HepG2 (cell line): ENCODE measurements at regions not wholly inside any gene's neighbourhood (a gene's known extent, or its start where the extent isn't known, plus 50 kb on each side); places are given as distances from the start of the nearest gene placed in this dataset.

ENCODE experiments used
- ATAC-seq: fragments of 200-7000 bp; cut with Tn5 transposase; 3 replicates; pipeline ENCODE4 v1.9.1; 2020; ENCODE audit warnings: mild to moderate bottlenecking, moderate library complexity
- BruUV-seq: library from RNA; stranded (reverse); fragments of 400-500 nt; replicated peaks from 2 replicates; lab custom pipeline; 2021; lab: Mats Ljungman, UMichigan
- CTCF ChIA-PET: fragments of 300-600 bp; formaldehyde crosslinking; extraction: SDS; loops from one replicate; lab custom pipeline; 2021; ENCODE audit warnings: low total read pairs, inconsistent platforms, low intra/inter-chr PET ratio; lab: Yijun Ruan, JAX
- POLR2A ChIA-PET: fragments of 350-600 bp; sonication (Branson Sonifier 250); formaldehyde crosslinking; loops from one replicate; lab custom pipeline; 2020; ENCODE audit warnings: antibody characterized with exemption, inconsistent platforms; lab: Yijun Ruan, JAX
- DNase-seq: peaks from one replicate; pipeline ENCODE4 v3.0.0-alpha.2; 2015; ENCODE audit warnings: low spot score
- FAIRE-seq: peaks from 3 replicates; lab custom pipeline; 2011; peaks lifted over from hg19 to GRCh38; lab: Jason Lieb, UNC
- H2AFZ ChIP-seq: one replicate; pipeline ENCODE4 v1.6.1; 2011; ENCODE audit warnings: low read length, inconsistent platforms
- H3K27ac ChIP-seq: fragments of 300-600 bp; 3 replicates; pipeline ENCODE4 v1.8.0; 2011; ENCODE audit warnings: mixed run types, mild to moderate bottlenecking, mixed read lengths, low read length, inconsistent platforms; ENCODE audit not compliant: insufficient read depth; ENCODE audit errors: extremely low read length
- H3K27me3 ChIP-seq, 2 experiments: fragments of 200-600 bp in 1 of 2; 2 replicates in 1 of 2; 3 replicates in 1 of 2; pipeline versions ENCODE4 v1.6.0 to v1.8.0; 2011; ENCODE audit warnings: low read length in 2 of 2, mild to moderate bottlenecking in 2 of 2, moderate library complexity in 2 of 2, inconsistent platforms in 1 of 2; ENCODE audit not compliant: insufficient read depth in 2 of 2, control insufficient read depth in 1 of 2
- H3K36me3 ChIP-seq, 2 experiments: fragments of 200-600 bp in 1 of 2; replicated peaks in 1 of 2; 2 replicates in 1 of 2; 3 replicates in 1 of 2; pipeline versions ENCODE4 v1.5.1 to v1.8.0; 2011; ENCODE audit warnings: low read length in 2 of 2, inconsistent platforms in 1 of 2; ENCODE audit not compliant: insufficient read depth in 2 of 2, control insufficient read depth in 1 of 2
- H3K4me1 ChIP-seq: 2 replicates; pipeline ENCODE4 v1.5.1; 2012; ENCODE audit warnings: low read length, inconsistent platforms; ENCODE audit not compliant: insufficient read depth
- H3K4me2 ChIP-seq: 2 replicates; pipeline ENCODE4 v1.6.0; 2011; ENCODE audit warnings: low read depth, low read length, inconsistent platforms
- H3K4me3 ChIP-seq, 3 experiments: fragments of 200-600 bp in 1 of 3; sonication (generic), shearing (Covaris generic) in 1 of 3; replicated peaks in 1 of 3; 2 replicates each; pipeline ENCODE4 v1.5.1; 2011 to 2016; ENCODE audit warnings: low read length in 3 of 3, inconsistent platforms in 2 of 3, low read depth in 2 of 3, mild to moderate bottlenecking in 2 of 3, control low read depth in 1 of 3, mixed read lengths in 1 of 3; ENCODE audit not compliant: insufficient read depth in 1 of 3
- H3K79me2 ChIP-seq: one replicate; pipeline ENCODE4 v1.6.1; 2011; ENCODE audit warnings: low read length, inconsistent platforms; ENCODE audit not compliant: insufficient read depth
- H3K9ac ChIP-seq: 2 replicates; pipeline ENCODE4 v1.6.0; 2011; ENCODE audit warnings: mild to moderate bottlenecking, low read depth, low read length, inconsistent platforms; ENCODE audit not compliant: insufficient read depth
- H3K9me3 ChIP-seq: 2 replicates; pipeline ENCODE4 v1.5.1; 2012; ENCODE audit warnings: mild to moderate bottlenecking, low read length
- H4K20me1 ChIP-seq: 2 replicates; pipeline ENCODE4 v1.6.0; 2011; ENCODE audit warnings: inconsistent platforms, mild to moderate bottlenecking, low read length, moderate library complexity; ENCODE audit not compliant: insufficient read depth
- ARID3A ChIP-seq: IDR thresholded peaks from 2 replicates; pipeline ENCODE4 v1.6.1; 2012; ENCODE audit warnings: low read depth, low read length, improper control_type of control experiment
- DR1 ChIP-seq: sonication (generic); formaldehyde crosslinking; IDR thresholded peaks from 2 replicates; pipeline ENCODE4 v1.8.0; 2021; ENCODE audit warnings: mild to moderate bottlenecking, missing genetic modification reagents, inconsistent platforms
- FUBP1 ChIP-seq: sonication (generic); formaldehyde crosslinking; IDR thresholded peaks from 2 replicates; pipeline ENCODE4 v1.5.1; 2020; ENCODE audit warnings: missing genetic modification reagents, mild to moderate bottlenecking, borderline replicate concordance
- HIVEP1 ChIP-seq: sonication (generic); formaldehyde crosslinking; IDR thresholded peaks from 2 replicates; pipeline ENCODE4 v1.4.0; 2020; ENCODE audit warnings: mild to moderate bottlenecking, missing genetic modification reagents
- KDM2A ChIP-seq: sonication (generic); formaldehyde crosslinking; IDR thresholded peaks from 2 replicates; pipeline ENCODE4 v1.4.0; 2020; ENCODE audit warnings: low read depth, missing genetic modification reagents, borderline replicate concordance
- KLF12 ChIP-seq: sonication (generic); formaldehyde crosslinking; IDR thresholded peaks from 2 replicates; pipeline ENCODE4 v1.4.0; 2020; ENCODE audit warnings: missing genetic modification reagents, borderline replicate concordance
- NFYC ChIP-seq: IDR thresholded peaks from 2 replicates; pipeline ENCODE4 v1.6.1; 2016; ENCODE audit warnings: missing genetic modification reagents, missing compliant biosample characterization
- RCOR2 ChIP-seq: IDR thresholded peaks from 2 replicates; pipeline ENCODE4 v1.6.1; 2016; ENCODE audit warnings: missing biosample characterization, missing genetic modification reagents
- SMC3 ChIP-seq: IDR thresholded peaks from 2 replicates; pipeline ENCODE4 v1.6.1; 2011; ENCODE audit warnings: low read length, improper control_type of control experiment
- STAG1 ChIP-seq: sonication (generic); formaldehyde crosslinking; IDR thresholded peaks from 2 replicates; pipeline ENCODE4 v1.4.0; 2020; ENCODE audit warnings: missing genetic modification reagents
- TCF7 ChIP-seq: sonication (generic); IDR thresholded peaks from 2 replicates; pipeline ENCODE4 v1.6.1; 2016; ENCODE audit warnings: antibody characterized with exemption, low read depth
- ZNF672 ChIP-seq: sonication (generic); formaldehyde crosslinking; IDR thresholded peaks from 2 replicates; pipeline ENCODE4 v1.8.1; 2022; ENCODE audit warnings: missing genetic modification reagents
- ZNF746 ChIP-seq: sonication (generic); formaldehyde crosslinking; IDR thresholded peaks from 2 replicates; pipeline ENCODE4 v1.8.0; 2022; ENCODE audit warnings: mild to moderate bottlenecking, missing genetic modification reagents
- WGBS: methylation state at CpG from one replicate; pipeline ENCODE4 v1.1.6; 2017; ENCODE audit warnings: low lambda C conversion rate; 5-methylcytosine and 5-hydroxymethylcytosine counted together
- in situ Hi-C: cut with HindIII; loops from 2 replicates; pipeline ENCODE4 v1.10.0; 2017; ENCODE audit warnings: low pct_unique_long_range_greater_than_20kb; ENCODE audit not compliant: extremely low pct_ligation_motif_present
- intact Hi-C: fragments of 100-400 bp; cut with micrococcal nuclease; formaldehyde crosslinking; loops from one replicate; pipeline ENCODE4 v1.10.0; 2022; ENCODE audit not compliant: unreplicated experiment
- TF ChIP-seq, protein P1 (sequence below): sonication (generic); formaldehyde crosslinking; IDR thresholded peaks from 2 replicates; pipeline ENCODE4 v1.5.0; 2020; ENCODE audit warnings: mild to moderate bottlenecking, missing genetic modification reagents
- TF ChIP-seq, protein P2 (sequence below): sonication (generic); formaldehyde crosslinking; IDR thresholded peaks from 2 replicates; pipeline ENCODE4 v1.4.0; 2020; ENCODE audit warnings: missing genetic modification reagents, mild to moderate bottlenecking, borderline replicate concordance
- TF ChIP-seq, protein P3 (sequence below): sonication (generic); formaldehyde crosslinking; IDR thresholded peaks from 2 replicates; pipeline ENCODE4 v1.4.0; 2020; ENCODE audit warnings: mild to moderate bottlenecking, missing genetic modification reagents

- ChIA-PET CTCF (interaction anchor here (1.1 to 2.0 kb wide), 2 partner anchors 113 to 889 kb away, joined by 3 to 13 read pairs; no protein-coding TSS in a partner anchor), POLR2A (no interaction called here)
- Histone ChIP-seq H3K4me2 (no peak overlapping the region), H3K79me2 (no peaks in the 10 kb centered on the region), H3K9ac (no peak overlapping the region), H3K9me3 (no peaks in the 10 kb centered on the region), H3K4me3 (no peak overlapping the region), H2AFZ (no peak overlapping the region), H3K4me1 (no peaks in the 10 kb centered on the region), H3K36me3 (no peaks in the 10 kb centered on the region), H3K27ac (no peak overlapping the region), H3K27me3 (no peaks in the 10 kb centered on the region), H4K20me1 (no peaks in the 10 kb centered on the region)
- no TSS peak for BruUV-seq
- ATAC-seq (peak; percentile 61; the same call in 2 of the 3 replicates), DNase-seq (peak; percentile 28), FAIRE-seq (peak; percentile 54)
- in situ Hi-C loops (no loop called here), intact Hi-C loops (loop anchor here (1.0 kb wide), 1 partner anchor 113 kb away; no protein-coding TSS in a partner anchor)
- WGBS = 0% methylated on average over 4 of the region's 4 CpGs
- no peak for TF ChIP-seq DR1 (CRISPR knock-in tag)
- TF ChIP-seq, protein P1, sequence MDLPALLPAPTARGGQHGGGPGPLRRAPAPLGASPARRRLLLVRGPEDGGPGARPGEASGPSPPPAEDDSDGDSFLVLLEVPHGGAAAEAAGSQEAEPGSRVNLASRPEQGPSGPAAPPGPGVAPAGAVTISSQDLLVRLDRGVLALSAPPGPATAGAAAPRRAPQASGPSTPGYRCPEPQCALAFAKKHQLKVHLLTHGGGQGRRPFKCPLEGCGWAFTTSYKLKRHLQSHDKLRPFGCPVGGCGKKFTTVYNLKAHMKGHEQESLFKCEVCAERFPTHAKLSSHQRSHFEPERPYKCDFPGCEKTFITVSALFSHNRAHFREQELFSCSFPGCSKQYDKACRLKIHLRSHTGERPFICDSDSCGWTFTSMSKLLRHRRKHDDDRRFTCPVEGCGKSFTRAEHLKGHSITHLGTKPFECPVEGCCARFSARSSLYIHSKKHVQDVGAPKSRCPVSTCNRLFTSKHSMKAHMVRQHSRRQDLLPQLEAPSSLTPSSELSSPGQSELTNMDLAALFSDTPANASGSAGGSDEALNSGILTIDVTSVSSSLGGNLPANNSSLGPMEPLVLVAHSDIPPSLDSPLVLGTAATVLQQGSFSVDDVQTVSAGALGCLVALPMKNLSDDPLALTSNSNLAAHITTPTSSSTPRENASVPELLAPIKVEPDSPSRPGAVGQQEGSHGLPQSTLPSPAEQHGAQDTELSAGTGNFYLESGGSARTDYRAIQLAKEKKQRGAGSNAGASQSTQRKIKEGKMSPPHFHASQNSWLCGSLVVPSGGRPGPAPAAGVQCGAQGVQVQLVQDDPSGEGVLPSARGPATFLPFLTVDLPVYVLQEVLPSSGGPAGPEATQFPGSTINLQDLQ (CRISPR knock-in tag) = no peak
- no peak for TF ChIP-seq TCF7
- peak; percentile 51 for TF ChIP-seq STAG1 (CRISPR knock-in tag)
- TF ChIP-seq KDM2A (CRISPR knock-in tag) = no peak
- TF ChIP-seq, protein P2, sequence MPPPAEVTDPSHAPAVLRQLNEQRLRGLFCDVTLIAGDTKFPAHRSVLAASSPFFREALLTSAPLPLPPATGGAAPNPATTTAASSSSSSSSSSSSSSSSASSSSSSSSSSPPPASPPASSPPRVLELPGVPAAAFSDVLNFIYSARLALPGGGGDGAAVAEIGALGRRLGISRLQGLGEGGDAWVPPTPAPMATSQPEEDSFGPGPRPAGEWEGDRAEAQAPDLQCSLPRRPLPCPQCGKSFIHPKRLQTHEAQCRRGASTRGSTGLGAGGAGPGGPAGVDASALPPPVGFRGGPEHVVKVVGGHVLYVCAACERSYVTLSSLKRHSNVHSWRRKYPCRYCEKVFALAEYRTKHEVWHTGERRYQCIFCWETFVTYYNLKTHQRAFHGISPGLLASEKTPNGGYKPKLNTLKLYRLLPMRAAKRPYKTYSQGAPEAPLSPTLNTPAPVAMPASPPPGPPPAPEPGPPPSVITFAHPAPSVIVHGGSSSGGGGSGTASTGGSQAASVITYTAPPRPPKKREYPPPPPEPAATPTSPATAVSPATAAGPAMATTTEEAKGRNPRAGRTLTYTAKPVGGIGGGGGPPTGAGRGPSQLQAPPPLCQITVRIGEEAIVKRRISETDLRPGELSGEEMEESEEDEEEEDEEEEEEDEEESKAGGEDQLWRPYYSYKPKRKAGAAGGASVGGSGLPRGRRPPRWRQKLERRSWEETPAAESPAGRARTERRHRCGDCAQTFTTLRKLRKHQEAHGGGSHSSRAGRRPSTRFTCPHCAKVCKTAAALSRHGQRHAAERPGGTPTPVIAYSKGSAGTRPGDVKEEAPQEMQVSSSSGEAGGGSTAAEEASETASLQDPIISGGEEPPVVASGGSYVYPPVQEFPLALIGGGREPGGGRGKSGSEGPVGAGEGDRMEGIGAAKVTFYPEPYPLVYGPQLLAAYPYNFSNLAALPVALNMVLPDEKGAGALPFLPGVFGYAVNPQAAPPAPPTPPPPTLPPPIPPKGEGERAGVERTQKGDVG (CRISPR knock-in tag) = no peak
- TF ChIP-seq NFYC (CRISPR knock-in tag) = no peak
- peak; percentile 38; the same call in 1 of the 2 replicates for TF ChIP-seq SMC3
- TF ChIP-seq, protein P3, sequence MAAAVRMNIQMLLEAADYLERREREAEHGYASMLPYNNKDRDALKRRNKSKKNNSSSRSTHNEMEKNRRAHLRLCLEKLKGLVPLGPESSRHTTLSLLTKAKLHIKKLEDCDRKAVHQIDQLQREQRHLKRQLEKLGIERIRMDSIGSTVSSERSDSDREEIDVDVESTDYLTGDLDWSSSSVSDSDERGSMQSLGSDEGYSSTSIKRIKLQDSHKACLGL = no peak
- TF ChIP-seq FUBP1 (CRISPR knock-in tag) = no peak
- TF ChIP-seq RCOR2 (CRISPR knock-in tag) = no peak
- TF ChIP-seq KLF12 (CRISPR knock-in tag) = no peak
- 0 out of 2 replicates have a peak, but pooled peaks have one; percentile 27 for TF ChIP-seq ARID3A
- TF ChIP-seq ZNF672 (CRISPR knock-in tag) = no peak
- no peak for TF ChIP-seq ZNF746 (CRISPR knock-in tag)
- TF ChIP-seq HIVEP1 (CRISPR knock-in tag) = no peak
Measured at GRCh38 chr1:193406901-193407300, 220.5 kb upstream of the B3GALT2 start.
